HL-60 (cell line): ENCODE measurements at regions not wholly inside any gene's neighbourhood (a gene's known extent, or its start where the extent isn't known, plus 50 kb on each side); places are given as distances from the start of the nearest gene placed in this dataset.

Experiments
- CTCF ChIP-seq: IDR thresholded peaks from one replicate; pipeline ENCODE4 v1.5.1; 2011; ENCODE audit warnings: low read length, control low read depth, inconsistent platforms; ENCODE audit not compliant: insufficient read depth
- GABPA ChIP-seq: IDR thresholded peaks from 2 replicates; pipeline ENCODE4 v1.6.1; 2012; ENCODE audit warnings: low read depth
- POLR2AphosphoS5 ChIP-seq: IDR thresholded peaks from 2 replicates; pipeline ENCODE4 v1.6.1; 2012; ENCODE audit warnings: low read depth
- REST ChIP-seq: IDR thresholded peaks from 2 replicates; pipeline ENCODE4 v1.6.1; 2012; ENCODE audit warnings: low read depth; ENCODE audit not compliant: insufficient replicate concordance
- SPI1 ChIP-seq: IDR thresholded peaks from 2 replicates; pipeline ENCODE4 v1.6.1; 2012; ENCODE audit warnings: low read depth, mild to moderate bottlenecking, borderline replicate concordance

- TF ChIP-seq CTCF (no peak), GABPA (no peak), POLR2AphosphoS5 (no peak), SPI1 (no peak), REST (no peak)
These were observed 125.5 kb downstream of the OSTF1 start for GRCh38 chr9:75213765-75214164.
